ENCODE measurements at regions not wholly inside any gene's neighbourhood (a gene's known extent, or its start where the extent isn't known, plus 50 kb on each side); places are given as distances from the start of the nearest gene placed in this dataset.
"Not testable (repeated sequence)": the region's sequence is repeated elsewhere in the genome, so short reads cannot be mapped to it uniquely, and the experiment has no call there.

DNA sequence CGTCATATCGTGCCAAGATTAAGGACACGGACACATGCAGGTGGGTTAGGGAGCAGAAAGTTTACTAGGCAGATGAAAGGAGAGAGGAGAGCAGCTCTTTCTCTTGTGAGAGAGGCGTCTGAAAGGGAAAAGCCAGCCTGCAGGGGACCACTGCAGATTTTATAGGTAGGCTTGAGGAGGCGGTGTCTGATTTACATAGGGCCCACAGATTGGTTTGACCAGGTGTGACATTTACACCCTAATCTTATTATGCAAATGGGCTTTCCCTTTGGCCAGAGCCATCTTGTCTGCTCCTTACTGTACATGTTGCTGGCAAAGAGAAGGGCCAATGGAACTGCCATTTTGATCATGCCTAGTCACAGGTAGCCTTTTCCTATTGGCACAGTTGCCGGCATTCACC is 137.2 kb upstream of the TAF11L2 start:
- no peak for ATAC-seq
- intact Hi-C loops (cut with DNase I): no loop called here

DNA sequence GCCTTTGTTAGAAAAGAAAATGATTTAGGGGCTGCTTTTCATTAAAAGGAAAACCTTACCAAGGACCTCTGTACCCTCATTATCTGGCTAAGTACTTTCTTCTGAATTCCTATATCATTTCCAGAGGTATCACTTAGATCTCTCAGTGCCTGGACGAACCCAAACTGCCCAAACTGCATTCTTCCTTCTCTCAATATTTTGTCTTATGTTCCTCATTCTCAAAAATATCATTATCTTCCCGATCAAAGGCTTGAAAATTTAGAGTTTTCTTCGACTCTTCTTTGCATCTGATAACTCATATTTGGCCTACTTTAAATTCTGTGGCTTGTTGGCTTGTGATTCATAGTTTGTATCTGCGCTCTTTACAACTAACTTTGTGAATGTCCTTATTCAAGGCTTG is 136.7 kb upstream of the TAF11L2 start:
- ATAC-seq (no peak), DNase-seq (ENCODE audit: missing footprints) (no peak)
- intact Hi-C loops (cut with DNase I): no loop called here

More for the DNA sequence above, 137.2 kb upstream of the TAF11L2 start:
- DNase-seq (ENCODE audit: missing footprints): no peak

DNA sequence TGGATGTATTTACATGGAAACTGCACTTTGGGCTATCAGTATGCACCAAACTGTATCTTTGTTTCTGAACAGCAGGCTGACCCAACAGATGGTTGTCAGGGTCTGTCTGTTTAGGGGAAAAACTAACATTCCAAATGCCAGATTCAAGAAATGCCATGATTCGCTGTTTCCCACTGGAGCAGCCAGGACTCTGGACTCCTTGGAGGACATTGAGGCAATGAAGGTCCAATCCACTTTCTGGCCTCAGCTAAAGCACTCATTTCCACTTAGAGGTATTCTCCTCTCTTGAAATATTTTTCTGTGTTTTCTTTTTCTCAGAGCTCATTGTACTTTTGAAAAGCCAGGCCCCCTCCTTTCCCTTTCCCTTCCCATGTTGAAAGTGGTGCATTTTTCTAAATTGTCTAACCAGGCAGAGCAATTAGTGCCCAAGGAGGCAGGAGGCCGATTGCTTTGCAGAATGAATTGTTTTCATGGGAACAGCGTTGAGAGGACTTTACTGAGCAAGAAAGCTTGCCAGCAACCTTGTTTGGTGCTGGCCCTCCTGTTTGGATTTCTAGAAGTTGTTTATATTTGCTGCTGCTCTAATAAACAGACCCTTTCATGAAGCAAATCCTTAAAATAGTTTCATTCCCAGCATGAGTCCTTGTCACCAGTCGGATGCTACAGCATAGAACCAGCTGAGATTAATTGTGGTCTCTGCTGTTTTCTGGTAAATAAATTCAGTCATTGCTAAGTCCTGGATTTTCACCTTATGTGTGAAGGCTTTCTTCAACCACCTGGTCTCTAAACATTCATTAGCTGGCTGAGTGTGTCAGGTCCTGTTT is 132.8 kb upstream of the TAF11L2 start:
- DNase-seq (ENCODE audit: missing footprints): no peak
- intact Hi-C loops (cut with DNase I): no loop called here
- ATAC-seq: no peak

DNA sequence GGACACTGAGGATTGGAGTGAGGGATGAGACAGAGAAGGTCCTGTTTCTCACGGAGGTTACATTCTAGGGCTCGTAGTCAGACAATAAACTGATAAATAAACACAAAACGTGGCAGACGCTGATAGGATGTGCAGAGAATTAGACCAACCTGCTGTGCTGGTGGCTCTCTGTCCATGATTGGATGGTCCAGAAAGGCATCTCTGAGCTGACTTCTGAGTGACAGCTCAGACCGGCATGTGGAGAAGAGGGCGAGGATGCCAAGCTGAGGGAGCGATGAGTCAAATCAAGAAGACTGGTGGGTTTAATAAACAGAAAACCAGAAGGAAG is 132.3 kb upstream of the TAF11L2 start:
- intact Hi-C loops (cut with DNase I): no loop called here
- no peak for DNase-seq (ENCODE audit: missing footprints)
- no peak for ATAC-seq

DNA sequence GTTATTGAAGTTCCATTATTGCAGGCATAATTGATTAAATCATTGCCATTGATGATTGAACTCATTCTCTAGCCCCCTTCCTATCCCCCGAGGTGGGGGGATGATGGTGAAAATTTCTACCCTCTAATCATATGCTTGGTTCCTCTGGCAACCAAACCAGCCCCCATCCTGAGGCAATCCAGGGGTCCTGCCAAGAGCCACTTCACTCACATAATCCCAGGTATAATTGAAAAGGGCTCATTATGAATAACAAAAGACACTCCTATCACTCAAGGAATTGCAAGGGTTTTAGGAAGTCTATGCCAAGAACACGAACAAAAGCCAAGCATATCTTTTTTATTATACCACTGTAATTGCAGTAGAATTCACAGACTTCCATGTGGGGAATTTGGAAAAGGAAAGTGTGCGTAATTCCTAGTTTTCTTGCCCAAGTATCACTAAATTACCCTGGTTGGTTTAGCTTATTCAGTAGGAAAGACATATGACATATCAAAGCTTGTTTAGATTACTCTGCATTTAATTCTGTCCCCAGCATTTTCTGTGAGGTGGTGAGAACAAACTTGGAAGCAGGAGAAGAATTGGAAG is 130.7 kb upstream of the TAF11L2 start:
- intact Hi-C loops (cut with DNase I): no loop called here

DNA sequence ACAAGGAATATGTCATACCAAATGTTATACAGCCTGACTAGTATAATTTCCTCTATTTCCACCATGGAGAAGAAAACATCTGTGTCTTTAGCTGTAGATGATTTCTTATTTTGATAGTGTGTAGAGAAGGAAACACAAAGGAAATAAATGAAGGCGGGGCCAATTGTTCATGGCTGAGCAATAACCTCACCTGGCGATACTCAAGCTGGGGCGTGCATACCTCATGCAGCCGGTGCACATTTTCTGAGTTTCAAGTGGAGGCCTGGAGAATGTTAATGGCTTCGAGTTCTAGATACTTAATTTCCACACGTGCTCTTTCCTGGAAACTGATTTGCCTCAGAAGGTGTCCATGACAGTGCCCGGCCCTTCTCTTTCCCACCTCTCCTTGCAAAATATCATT is 127.4 kb upstream of the TAF11L2 start:
- no peak for ATAC-seq
- intact Hi-C loops (cut with DNase I): no loop called here
- DNase-seq (ENCODE audit: missing footprints): no peak

More for the DNA sequence above, 130.7 kb upstream of the TAF11L2 start:
- ATAC-seq: no peak
- no peak for DNase-seq (ENCODE audit: missing footprints)

DNA sequence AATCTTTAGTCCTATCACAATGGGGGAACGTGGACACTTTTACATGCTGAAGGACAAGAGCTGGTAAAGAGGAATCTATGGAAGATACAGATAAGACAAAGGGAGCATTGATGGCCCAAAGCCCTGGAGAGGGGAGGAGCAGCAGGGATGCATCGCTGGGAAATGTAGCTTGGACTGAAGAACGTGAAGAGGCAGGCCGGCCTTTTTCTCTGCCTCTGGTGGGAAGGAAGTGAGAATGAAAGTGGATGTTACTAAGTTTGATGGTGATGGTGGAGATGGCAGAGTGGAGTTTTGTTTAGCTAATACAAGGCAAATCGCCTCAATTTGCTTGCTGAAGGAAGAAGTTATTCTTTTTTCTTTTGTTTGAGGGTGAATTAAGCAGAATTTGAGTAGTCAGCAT is 124.6 kb upstream of the TAF11L2 start:
- no peak for DNase-seq (ENCODE audit: missing footprints)
- no peak for ATAC-seq
- intact Hi-C loops (cut with DNase I): no loop called here

DNA sequence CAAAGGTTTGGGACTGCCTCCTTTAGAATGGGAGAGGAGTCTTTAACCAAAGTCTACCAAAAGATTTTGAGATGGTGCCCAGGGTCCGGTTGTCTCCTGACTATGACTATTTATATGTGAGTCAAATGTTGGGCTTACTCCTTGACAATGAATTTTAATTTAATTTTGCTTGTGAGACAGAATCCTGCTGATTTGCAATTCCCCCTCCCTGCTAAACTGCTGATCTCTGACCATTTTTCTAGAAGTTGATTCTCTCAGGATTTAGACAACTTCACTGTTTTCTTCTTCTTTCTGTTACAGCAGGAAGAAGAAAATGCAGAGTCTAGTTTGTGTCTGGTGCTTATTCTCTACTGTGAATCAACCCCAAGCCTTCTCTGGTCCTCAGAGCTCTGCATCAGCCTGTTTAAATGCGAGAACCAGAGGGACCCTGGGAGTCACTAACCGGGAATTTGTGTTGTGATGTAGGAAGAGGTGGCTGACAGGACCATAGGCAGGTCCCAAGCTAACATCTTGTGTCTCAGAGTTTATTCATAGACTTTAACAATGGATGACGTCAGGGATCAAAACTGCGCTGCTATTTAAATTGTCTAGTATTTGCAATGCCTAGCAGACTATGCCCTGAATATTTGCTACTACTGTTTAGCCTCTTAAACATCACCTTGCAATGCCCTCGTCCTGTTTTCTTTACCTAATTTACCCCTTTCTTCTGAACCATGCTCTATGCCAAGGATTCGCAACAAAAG is 124.0 kb upstream of the TAF11L2 start:
- DNase-seq (ENCODE audit: missing footprints) (no peak), ATAC-seq (no peak)
- intact Hi-C loops (cut with DNase I): no loop called here

DNA sequence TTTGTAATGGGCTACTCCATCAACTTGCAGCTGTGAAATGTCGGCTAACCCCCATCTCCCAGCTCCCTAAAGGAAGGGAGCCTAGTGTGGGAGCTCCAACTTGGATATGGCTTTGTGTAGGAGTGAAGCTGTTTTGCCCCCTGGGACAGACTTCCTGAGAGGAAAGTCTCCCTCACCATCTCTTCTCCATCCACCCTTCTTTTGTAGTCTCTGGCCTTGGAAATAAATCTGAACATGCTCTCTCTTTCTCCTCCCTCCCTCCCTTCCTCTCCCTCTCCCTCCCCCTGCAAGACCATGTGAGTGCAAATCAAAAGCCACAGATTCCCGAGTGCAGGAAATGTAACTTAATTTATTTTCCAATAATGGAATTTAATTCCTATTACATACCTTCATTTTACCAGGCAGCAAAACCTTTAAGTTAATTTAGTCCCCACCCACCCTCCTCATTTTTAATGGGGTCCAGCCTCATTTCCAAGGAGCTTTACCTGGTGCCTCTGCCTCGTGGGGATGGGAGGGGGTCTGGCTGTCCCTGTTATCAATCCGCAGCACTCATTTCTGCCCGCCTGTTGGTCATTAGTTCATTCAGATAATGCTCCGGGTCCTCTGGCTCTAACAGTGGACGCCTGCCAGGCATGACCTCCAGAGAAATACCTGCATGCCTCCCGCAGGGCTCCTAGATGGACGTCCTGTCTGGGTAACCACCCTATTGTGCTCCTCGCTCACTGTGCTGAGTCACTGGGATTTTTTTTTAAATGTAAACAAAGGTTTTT is 122.9 kb upstream of the TAF11L2 start:
- DNase-seq (ENCODE audit: missing footprints) (no peak), ATAC-seq (no peak)
- intact Hi-C loops (cut with DNase I): no loop called here

DNA sequence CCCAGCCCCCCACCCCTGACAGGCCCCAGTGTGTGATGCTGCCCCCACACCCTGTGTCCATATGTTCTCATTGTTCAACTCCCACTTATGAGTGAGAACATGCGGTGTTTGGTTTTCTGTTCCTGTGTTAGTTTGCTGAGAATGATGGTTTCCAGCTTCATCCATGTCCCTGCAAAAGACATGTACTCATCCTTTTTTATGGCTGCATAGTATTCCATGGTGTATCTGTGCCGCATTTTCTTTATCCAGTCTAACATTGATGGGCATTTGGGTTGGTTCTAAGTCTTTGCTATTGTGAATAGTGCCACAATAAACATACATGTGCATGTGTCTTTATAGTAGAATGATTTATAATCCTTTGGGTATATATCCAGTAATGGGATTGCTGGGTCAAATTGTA is 122.1 kb upstream of the TAF11L2 start:
- DNase-seq (ENCODE audit: missing footprints); intact Hi-C loops (cut with DNase I); ATAC-seq: not testable (repeated sequence)

DNA sequence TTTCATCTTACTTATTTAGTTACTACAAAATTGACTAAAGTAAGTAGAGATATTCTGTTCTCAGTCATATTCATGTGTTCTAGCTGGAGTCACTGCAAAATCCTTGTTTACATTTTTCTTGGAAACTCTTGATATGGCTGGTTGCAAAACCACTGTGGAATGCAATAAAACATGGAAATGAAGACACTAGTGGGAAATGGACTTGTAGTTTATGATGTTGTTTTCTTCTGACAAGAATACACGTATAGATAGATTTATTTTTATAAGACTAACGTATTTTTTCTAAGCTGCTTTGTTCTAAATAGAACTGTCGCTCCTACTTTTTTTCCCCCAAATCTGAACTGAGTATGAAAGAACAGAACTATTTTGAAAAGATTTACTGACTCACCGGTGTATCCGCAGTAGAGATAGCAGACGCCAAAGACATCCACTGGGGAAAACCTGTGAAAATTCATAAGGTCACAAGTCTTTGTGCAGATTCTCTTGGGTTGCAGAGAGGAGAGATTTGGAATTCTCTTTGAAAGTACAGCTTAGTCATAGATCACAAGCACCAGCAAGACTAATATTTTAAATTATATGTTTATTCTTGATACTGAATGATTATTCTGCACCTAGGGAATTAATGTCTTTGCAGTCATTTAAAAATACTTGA is 119.6 kb upstream of the TAF11L2 start:
- DNase-seq (ENCODE audit: missing footprints): no peak
- ATAC-seq: no peak
- intact Hi-C loops (cut with DNase I): no loop called here

DNA sequence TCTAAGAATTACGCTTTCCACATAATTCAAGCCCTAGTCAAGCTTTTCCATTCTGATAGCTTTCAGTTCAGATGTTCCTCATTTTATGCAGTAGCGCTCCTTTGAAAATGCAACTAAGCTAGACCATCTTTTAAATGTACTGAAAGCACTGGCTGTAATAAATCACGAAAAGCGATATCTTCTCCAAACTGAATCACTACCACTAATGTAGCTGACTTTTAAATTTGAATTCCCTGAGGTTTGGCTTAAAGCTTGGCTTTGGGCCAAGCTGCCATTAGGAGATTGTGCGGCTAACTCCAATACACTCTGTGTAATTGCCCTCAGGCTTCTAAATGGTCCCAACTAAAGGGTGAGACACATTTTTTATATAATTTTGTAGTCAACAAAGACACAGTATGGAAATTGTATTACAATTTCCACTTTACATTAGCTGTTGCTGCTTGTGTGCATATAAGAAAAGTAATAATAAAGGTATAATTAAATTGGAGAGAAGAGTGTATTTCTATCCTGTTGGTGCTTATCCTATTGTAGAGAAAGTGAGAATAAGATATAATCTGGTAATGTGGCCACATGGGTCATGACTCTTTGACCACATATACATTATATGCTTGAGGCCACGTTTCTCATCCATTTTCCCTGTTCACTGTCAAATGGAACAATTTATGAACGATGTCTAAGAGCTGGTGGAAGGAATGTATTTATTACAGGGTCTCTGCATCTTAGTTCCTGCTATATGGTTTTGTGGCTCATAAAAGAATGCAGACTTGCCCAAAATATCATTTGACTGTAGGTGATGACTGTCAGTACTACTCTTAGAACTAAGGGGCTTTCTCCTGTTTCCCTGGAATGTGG is 118.7 kb upstream of the TAF11L2 start:
- DNase-seq (ENCODE audit: missing footprints) (no peak), ATAC-seq (no peak)
- intact Hi-C loops (cut with DNase I): no loop called here

DNA sequence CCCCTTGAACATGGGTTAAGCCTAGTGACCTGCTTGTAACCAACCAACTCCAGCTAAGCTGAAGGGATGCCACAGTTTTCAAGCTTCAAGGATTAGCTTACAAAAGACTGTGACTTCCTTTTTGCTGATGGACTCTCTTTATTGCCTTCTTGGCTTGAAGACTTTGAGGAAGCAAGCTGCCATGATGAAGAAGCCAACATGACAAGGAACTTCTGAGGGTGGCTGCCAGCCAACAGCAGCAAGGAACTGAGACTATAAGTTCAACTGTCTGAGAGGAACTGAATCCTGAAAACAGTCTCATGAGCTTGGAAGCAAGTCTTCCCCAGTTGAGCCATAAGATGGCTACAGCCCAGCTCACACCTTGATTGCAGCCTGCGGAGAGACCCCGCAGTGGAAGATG is 116.1 kb upstream of the TAF11L2 start:
- intact Hi-C loops (cut with DNase I): no loop called here
- DNase-seq (ENCODE audit: missing footprints) (peak; percentile 87), ATAC-seq (peak; percentile 26)

DNA sequence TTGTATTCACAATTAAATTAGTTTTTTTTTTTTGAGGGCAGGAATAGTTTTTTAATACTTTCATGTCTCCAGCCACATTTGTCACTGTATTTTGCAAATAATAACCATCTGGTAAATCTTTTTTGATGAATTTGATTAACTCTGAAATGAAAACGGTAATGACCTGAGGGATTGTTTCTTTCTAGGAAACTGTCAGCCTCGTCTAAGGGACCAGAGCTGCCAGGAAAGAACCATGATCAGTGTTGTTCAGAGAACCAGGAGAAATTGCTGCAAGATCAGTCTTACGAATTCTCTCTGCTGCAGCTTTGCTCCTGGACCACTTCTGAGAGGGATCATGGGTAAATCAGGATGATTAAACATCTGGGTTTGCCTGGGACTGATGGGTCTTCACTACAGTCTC is 114.5 kb upstream of the TAF11L2 start:
- intact Hi-C loops (cut with DNase I): no loop called here
- DNase-seq (ENCODE audit: missing footprints): no peak
- ATAC-seq: no peak

DNA sequence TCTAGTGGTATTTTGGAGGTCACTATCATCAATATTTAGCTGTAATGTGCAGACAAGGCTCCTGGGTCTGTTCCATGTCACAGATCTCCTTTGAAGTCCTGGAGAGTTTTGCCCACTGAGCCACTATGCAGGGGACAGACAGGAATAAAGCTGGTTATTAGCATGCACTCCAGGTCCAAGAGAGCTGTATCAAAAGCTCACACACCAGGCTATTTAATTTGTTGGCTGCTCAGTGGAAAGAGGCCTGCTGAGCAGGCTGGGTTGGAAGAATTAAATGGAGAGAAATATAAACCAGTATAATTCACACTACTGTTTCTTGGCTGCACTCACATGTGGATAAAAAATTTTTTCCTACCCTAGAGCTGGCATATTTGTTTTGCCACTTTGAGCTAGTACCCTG is 113.8 kb upstream of the TAF11L2 start:
- intact Hi-C loops (cut with DNase I): no loop called here
- DNase-seq (ENCODE audit: missing footprints): no peak
- ATAC-seq: no peak

DNA sequence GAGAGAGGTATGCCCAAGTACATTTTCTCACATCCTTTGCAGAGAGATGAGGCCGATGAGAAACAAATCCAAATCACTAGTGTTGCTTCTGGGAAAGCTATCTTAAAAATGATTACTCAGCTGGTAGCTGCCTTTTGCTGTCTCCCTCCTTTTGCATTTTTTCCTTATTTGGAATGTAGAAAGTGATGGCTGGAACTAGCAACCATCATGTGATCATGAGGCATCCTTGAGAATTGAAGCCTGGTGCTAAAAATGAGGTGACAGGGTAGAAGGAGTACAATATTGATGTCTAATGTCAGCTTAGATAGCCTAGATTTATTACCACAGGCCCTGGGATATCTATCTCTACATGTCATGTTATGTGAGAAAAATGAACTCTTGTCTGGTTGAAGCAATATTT is 109.3 kb upstream of the TAF11L2 start:
- intact Hi-C loops (cut with DNase I): no loop called here
- ATAC-seq: no peak
- no peak for DNase-seq (ENCODE audit: missing footprints)

DNA sequence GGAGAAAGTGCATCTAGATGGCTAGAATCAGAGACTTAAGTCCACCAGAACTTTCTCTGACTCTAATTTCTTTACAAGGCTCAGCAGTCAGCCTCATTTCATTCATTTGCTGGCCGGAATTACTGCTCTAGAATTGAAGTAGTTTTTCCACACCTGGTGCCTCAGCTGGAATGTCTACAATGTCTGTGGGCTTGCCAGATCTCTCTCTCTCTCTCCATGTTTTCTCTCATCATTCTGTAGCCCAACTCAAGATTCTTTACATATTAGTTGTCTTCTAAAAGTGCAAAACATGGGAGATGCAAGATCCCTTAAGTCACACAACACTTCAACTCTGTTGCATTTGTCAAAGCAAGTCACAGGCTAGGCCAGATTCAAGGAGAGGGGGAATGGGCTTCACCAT is 103.9 kb upstream of the TAF11L2 start:
- no peak for DNase-seq (ENCODE audit: missing footprints)
- intact Hi-C loops (cut with DNase I): no loop called here

More for the DNA sequence above, 103.9 kb upstream of the TAF11L2 start:
- ATAC-seq: no peak
